Hematopoietic multipotent progenitor cell (in vitro differentiated cells): ENCODE measurements at regions not wholly inside any gene's neighbourhood (a gene's known extent, or its start where the extent isn't known, plus 50 kb on each side); places are given as distances from the start of the nearest gene placed in this dataset.

Experiments
- DNase-seq, 3 donors: peaks; one replicate each; pipeline ENCODE4 v3.0.0-alpha.2; 2011 to 2015; ENCODE audit warnings: low read depth in 2 of 3, low spot score in 2 of 3

DNA sequence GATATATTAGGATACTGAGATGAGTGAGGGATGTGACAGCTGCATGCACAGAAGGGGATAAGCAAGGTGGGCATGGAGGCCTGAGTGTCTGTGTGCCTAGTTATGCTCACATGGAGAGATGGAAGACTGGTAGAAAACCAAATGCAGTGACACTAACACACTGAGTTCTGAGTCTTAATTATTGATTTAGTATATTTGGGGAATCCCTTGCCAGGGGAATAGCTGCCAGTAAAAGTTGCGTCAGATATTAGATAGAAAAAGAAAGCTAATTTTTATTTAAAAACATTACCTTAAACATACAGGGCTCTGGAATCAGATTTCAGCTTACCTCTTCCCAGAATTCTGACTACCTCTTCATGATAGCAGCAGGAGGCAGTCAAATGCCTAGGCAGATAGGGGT lies 620.5 kb downstream of the METTL15 start:
- no peak for DNase-seq

GRCh38 chr11:28727254-28727653 lies 619.1 kb downstream of the METTL15 start:
- DNase-seq = no peak

DNA sequence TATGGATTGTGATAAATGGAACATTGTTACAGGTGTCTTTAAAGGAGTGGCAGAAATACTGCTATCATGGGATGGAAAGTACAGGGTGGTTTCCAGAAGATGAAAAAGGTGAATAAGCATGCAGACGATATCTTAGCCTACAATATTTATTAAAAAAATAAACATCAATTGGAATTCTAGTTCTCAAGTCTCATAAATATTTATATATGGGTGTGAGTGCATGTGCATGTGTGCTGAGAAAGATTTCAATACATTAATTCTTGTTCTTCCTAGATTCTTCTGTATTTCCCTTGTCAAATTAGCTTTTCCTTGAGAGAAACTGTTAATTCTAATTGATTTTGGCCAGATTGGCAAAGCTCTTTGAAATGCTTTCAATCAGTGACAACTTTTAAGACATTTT lies 618.2 kb downstream of the METTL15 start:
- DNase-seq = no peak

GRCh38 chr11:28715726-28716125 lies 607.5 kb downstream of the METTL15 start:
- DNase-seq = no peak

- no peak for DNase-seq
These were observed 605.7 kb downstream of the METTL15 start for GRCh38 chr11:28713850-28714249.

- no peak for DNase-seq
These were observed 599.9 kb downstream of the METTL15 start for GRCh38 chr11:28708075-28708474.

DNA sequence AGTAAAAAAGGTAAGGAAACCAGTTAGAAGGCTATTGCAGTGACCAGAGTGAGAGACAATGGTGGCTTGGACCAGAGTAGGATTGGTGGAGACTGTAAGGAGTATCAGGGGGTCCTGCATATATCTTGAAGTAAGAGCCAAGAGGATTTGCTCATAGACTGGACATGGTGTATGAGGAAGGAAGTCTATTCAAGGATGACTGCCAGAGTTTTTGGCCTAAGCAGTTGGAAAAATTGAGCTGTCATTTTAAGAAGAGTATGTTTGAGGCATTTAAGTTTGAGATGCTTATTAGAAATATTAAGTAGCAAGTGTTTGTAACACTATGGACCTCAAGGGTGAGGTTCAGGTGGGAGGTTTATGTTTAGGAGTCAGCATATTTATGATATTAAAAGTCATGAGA lies 596.6 kb downstream of the METTL15 start:
- no peak for DNase-seq

DNA sequence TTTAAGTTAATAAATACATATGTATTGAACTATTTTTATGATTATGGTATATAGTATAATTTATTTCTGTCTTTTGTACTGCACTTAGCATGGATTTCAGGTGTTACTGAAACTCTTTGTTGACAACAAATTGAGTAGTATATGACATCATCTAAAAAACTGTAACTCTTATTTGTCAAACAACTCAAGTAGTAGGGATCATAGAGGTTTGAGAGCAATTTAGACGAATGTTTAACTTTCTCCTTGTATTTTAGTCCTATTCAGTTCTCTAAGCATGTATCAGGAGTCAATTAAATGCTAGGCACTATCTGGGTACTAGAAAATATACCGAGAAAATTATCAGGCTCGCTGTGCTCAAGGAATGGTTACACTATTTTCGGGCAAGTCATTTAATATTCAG lies 595.2 kb downstream of the METTL15 start:
- DNase-seq = no peak

- no peak for DNase-seq
These were observed 594.7 kb downstream of the METTL15 start for GRCh38 chr11:28702871-28703270.

DNA sequence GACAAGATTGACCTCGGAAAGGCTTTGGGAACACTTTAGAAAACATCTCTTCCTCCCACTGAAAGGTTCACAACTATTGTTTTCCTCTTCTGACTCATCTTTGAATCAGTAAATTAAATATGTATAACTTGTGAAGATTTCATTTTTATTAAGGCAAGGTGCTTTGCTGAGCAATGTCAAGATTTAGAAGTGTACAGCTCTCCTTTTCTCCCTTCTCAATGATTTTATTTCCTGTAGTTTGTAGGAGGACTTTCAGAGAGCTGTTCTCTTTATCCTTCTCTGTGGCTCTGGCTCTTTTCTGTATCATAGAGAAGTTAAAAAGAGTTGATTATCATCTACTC lies 594.2 kb downstream of the METTL15 start:
- no peak for DNase-seq

DNA sequence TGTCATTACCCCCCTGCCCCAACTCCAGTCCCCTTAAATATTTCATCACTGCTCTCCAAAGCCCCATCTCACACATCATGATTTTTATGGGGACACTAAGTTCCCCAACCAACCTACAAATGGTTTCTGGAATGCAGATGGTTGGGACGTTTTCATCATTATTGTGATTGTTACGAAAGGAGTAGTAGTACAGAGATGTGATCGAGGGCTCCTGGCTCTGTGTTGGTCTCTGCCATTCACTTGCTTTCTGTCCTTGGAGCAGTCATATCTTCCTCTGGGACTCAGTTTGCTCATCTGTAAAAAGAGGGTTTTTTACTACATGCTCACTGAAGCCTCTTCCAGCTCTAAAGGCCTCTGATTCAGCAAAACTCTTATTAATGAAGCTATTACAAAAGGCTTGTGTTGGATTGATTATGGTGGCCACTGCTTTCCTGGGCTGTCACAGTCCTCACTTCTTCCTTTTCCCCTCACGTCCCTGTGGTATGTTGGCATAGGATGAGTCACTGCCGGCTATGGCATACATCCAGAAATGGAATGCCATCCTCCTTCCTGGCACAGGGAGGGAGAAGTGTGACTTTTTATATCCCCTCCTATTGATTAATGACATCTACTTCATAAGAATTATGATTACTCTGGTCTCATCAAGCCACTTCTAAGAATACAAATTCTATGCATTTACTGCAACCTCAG lies 593.7 kb downstream of the METTL15 start:
- no peak for DNase-seq

GRCh38 chr11:28699701-28700100 lies 591.5 kb downstream of the METTL15 start:
- no peak for DNase-seq

DNA sequence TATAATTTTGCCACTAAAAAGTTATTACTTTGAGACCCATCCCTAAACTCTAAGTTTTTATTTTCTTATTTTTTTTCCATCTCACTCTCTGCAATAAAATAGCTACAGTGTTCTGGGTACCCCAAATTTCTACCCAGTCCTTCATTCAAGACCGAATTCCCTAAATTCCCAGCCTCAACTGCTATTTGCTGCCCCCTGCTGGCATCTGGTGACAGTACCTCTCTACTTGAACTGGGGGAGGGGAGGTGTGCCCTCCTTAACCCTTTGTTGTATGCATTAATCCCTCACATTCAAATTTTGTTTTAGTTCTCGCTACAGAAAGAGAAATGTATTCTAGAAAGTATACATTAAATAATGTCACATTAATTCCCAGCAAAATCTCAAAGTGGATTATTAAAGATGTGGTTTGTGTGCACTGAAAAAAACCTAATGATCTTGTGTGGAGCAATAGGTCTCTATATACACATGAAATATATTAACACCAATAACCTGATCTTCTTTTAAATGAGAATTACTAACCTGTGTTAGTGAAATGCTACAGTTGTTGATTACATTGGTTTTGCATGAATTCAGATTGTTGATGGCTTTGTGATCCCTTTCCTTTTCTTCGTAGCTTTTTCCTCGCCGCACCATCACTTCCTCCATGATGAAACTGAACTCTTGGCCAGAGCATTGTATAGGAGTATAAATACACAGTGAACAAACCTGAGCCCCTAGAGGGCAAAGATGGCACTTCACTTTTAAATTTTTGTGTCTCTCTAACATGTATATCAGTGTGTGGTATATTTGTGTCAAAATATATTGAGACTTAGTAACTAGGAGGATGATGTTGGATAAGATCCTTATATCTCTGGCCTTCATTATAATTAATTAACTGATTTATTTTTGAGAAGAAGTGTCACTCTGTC lies 590.0 kb downstream of the METTL15 start:
- DNase-seq = peak in 2 of 3 donors; percentile 9 to 51

GRCh38 chr11:28696591-28696990 lies 588.4 kb downstream of the METTL15 start:
- DNase-seq = no peak

DNA sequence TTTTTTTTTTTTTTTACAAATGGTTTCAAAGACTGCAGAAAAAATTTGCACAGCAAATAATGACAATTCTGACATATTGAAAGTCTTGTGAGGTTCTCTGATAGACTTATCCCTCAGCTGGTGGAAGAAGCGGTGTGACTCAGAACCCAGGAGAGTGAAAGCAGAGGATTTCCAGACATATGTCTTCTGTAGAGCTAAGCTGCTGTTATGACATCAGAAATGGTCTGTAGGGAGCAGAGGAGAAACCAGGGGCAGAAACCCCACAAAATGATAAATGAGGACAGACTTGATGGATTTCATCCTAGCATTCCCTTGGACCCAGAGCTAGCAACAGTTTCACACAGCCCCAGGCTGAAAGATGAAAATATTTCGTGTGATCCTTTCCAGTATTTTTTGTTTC lies 582.6 kb downstream of the METTL15 start:
- no peak for DNase-seq

GRCh38 chr11:28684011-28684586 lies 575.9 kb downstream of the METTL15 start:
- DNase-seq = no peak

DNA sequence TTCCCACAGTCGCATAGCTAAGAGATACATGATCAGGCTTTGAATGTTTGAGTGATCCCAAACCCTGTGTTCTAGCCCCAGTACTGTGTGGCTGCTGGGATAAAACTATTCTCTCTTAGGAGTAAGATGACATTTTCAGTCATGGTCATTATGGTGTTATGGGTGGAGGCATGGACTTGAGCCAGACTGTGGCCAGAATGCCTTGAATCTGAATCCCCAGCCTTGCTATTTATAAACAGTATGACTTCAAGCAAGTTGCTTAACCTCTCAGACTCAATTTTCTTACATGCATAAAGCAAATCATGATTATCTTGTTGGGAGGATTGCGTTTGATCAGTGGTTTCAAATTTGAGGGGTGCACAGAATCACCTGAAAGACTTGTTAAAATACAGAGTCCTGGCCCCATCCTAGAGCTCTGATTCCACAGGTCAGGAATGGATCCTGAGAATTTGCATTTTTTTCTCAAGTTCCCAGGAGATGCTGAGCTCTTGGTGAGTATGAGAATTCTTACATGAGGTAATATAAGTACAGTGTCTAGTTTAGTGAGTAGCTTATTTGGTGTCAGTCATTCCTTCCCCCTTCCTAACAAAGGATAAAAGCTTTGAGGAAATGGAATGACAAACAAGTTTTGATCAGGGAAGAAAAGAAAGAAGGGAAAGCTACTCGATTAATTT lies 571.7 kb downstream of the METTL15 start:
- DNase-seq = no peak

- no peak for DNase-seq
These were observed 569.5 kb downstream of the METTL15 start for GRCh38 chr11:28677721-28678120.

GRCh38 chr11:28675183-28675582 lies 567.0 kb downstream of the METTL15 start:
- no peak for DNase-seq

- DNase-seq = peak in 1 of 3 donors; percentile 15
These were observed 566.4 kb downstream of the METTL15 start for GRCh38 chr11:28674433-28675103.
